Activated naive CD8-positive, alpha-beta T cell treated with anti-CD3 and anti-CD28 coated beads, Interleukin-2, amount 50 U/mL, for 24 hours (primary cell): ENCODE measurements at regions not wholly inside any gene's neighbourhood (a gene's known extent, or its start where the extent isn't known, plus 50 kb on each side); places are given as distances from the start of the nearest gene placed in this dataset.

Experiments used
- ATAC-seq: fragments of 150-1000 bp; cut with Tn5 transposase; one replicate; pipeline ENCODE4 v1.10.0; 2021
- DNase-seq: peaks from one replicate; pipeline ENCODE4 v3.0.0; 2021
- H3K27ac Mint-ChIP-seq: one replicate; pipeline ENCODE4 v1.8.0; 2021; ENCODE audit warnings: mild to moderate bottlenecking, mixed read lengths
- H3K27me3 Mint-ChIP-seq: one replicate; pipeline ENCODE4 v1.8.0; 2021; ENCODE audit warnings: mixed read lengths
- H3K36me3 Mint-ChIP-seq: one replicate; pipeline ENCODE4 v1.8.0; 2021; ENCODE audit warnings: low read depth, mixed read lengths
- H3K4me1 Mint-ChIP-seq: one replicate; pipeline ENCODE4 v1.8.0; 2021; ENCODE audit warnings: mixed read lengths
- H3K4me3 Mint-ChIP-seq: one replicate; pipeline ENCODE4 v1.8.0; 2021; ENCODE audit warnings: mild to moderate bottlenecking, moderate library complexity, mixed read lengths
- H3K9me3 Mint-ChIP-seq: one replicate; pipeline ENCODE4 v1.8.0; 2021; ENCODE audit warnings: mixed read lengths

- no peak for ATAC-seq
- Mint-ChIP-seq H3K9me3 (no peaks in the 10 kb centered on the region), H3K4me3 (no peak overlapping the region), H3K27ac (no peak overlapping the region), H3K4me1 (no peaks in the 10 kb centered on the region), H3K27me3 (no peaks in the 10 kb centered on the region), H3K36me3 (no peaks in the 10 kb centered on the region)
- DNase-seq, result no peak
These were observed 88.0 kb upstream of the EFEMP1 start for GRCh38 chr2:56011624-56012023.

GRCh38 chr2:56012221-56012765 is 88.7 kb upstream of the EFEMP1 start:
- Mint-ChIP-seq H3K9me3 (no peaks in the 10 kb centered on the region), H3K27me3 (no peaks in the 10 kb centered on the region), H3K36me3 (no peaks in the 10 kb centered on the region), H3K4me3 (no peak overlapping the region), H3K27ac (no peak overlapping the region), H3K4me1 (no peaks in the 10 kb centered on the region)
- DNase-seq (no peak), ATAC-seq (no peak)

DNA sequence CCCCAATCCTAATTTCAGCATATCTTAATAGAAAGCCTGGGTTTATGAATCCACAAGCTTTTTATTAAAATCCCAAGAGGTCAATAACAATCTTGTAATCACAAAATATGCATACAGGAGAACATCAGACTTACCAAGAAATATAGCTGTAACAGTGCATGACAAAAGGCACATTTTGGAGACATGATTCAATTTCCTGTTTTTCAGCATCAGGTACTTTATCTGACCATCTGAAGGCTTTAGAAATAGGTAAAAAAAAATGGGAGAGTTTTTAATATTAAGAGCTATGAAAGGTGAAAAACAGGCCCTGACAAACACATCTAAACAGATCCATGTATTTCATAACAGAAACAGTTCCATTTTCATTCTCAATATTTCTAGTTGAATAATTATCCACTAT is 89.9 kb upstream of the EFEMP1 start:
- DNase-seq (no peak), ATAC-seq (no peak)
- no peaks in the 10 kb centered on the region for H3K27me3 Mint-ChIP-seq
- H3K4me1 Mint-ChIP-seq, result no peaks in the 10 kb centered on the region
- H3K9me3 Mint-ChIP-seq, result no peaks in the 10 kb centered on the region
- H3K27ac Mint-ChIP-seq, result no peak overlapping the region
- no peaks in the 10 kb centered on the region for H3K36me3 Mint-ChIP-seq
- no peak overlapping the region for H3K4me3 Mint-ChIP-seq

DNA sequence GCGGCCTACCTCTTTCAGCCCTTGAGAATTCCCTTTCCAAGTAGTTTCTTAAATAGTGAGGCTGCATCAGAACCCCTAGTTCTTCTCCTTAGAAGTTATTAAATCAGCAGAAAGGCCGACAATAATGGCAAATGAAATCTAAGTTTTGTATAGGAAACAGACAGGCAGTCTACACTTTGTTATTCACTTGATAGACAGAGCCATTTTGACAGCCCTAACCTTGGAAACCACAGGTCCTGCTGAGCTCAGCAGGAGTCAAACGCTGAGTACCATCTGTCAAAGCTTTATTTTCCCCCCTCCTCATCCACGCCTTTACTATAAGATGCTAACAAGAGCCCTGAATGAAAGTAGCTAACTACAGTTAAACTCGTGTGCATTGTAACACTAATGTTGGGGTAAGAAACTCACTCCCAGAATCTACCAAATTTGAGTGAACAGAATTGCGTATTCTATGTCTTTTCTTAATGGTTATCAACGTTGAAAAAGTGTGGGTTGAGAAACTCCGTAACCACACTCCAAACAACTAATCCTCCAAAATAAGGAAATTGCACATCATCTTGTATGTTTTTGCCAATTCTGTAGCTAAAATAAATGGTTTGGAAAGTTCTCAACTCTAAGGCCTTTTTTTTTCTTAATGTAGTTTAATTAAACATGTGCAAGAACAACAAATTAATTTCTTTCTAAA is 90.6 kb upstream of the EFEMP1 start:
- DNase-seq (no peak), ATAC-seq (no peak)
- Mint-ChIP-seq H3K27ac (no peak overlapping the region), H3K27me3 (no peaks in the 10 kb centered on the region), H3K9me3 (no peaks in the 10 kb centered on the region), H3K4me3 (no peak overlapping the region), H3K36me3 (no peaks in the 10 kb centered on the region), H3K4me1 (no peaks in the 10 kb centered on the region)

DNA sequence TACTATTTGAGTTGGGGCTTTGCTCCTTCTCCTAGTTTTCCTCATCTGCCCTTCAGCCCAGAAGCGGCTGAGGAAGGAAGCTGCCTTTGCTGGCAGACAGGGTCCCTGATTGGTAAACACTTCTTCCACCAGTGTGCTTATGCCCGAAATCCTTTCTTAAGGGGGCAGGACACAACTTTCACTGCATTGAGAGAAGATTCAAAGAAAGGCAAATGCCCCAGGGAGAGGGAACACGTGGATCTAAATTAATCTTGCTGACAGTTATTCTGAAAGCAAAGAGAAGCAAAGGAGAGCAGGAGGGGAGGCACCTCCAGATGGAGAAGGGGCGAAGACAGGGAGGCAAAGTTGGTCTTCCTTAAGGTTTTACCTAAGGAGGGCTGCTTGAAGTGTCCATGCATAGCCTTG is 92.1 kb upstream of the EFEMP1 start:
- ATAC-seq (no peak), DNase-seq (no peak)
- H3K27me3 Mint-ChIP-seq, result no peaks in the 10 kb centered on the region
- no peaks in the 10 kb centered on the region for H3K4me1 Mint-ChIP-seq
- H3K9me3 Mint-ChIP-seq, result no peaks in the 10 kb centered on the region
- H3K4me3 Mint-ChIP-seq, result no peak overlapping the region
- H3K27ac Mint-ChIP-seq, result no peak overlapping the region
- no peaks in the 10 kb centered on the region for H3K36me3 Mint-ChIP-seq

GRCh38 chr2:56017784-56018183 is 94.2 kb upstream of the EFEMP1 start:
- ATAC-seq (no peak), DNase-seq (no peak)
- no peaks in the 10 kb centered on the region for H3K9me3 Mint-ChIP-seq
- H3K27me3 Mint-ChIP-seq, result no peaks in the 10 kb centered on the region
- H3K27ac Mint-ChIP-seq, result no peak overlapping the region
- H3K4me1 Mint-ChIP-seq, result no peaks in the 10 kb centered on the region
- no peaks in the 10 kb centered on the region for H3K36me3 Mint-ChIP-seq
- no peak overlapping the region for H3K4me3 Mint-ChIP-seq

DNA sequence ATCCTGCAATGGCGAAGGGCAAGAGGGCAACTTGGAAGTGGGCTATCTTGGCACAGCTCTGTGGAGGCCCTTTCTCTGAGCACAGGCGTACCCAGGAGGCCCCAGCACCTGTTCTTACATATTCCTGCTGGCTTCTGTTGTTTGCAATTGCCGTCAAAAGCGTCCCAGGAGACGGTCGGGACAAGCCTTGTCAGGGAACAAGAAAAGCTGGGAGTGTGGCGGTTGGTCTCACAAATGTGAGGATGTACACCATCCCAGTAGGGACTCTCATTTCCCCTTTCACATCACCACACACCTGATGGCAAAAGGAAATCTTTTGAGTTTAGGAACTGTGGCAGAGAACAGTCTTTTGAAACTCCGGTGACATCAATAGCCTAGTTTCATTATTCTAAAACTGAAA is 94.7 kb upstream of the EFEMP1 start:
- no peak for DNase-seq
- H3K36me3 Mint-ChIP-seq, result no peaks in the 10 kb centered on the region
- no peak overlapping the region for H3K4me3 Mint-ChIP-seq
- no peak for ATAC-seq
- no peaks in the 10 kb centered on the region for H3K4me1 Mint-ChIP-seq
- H3K9me3 Mint-ChIP-seq, result no peaks in the 10 kb centered on the region
- no peak overlapping the region for H3K27ac Mint-ChIP-seq
- no peaks in the 10 kb centered on the region for H3K27me3 Mint-ChIP-seq

DNA sequence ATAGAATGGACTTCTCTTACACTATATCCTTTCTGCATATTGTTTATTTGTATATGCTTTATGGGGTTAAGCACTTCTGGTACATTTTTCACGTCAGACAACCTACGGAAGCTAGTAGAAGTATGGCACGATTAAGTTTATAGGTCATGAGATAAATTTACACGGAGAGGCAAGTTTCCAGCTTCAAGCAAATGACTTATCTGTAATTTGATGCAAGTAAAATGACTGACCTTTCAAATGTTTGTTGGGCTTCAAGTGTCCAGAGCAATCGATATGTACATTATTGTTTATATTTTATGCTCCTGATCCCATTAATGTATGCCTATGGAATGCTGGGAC is 97.5 kb upstream of the EFEMP1 start:
- Mint-ChIP-seq H3K4me3 (no peak overlapping the region), H3K4me1 (no peaks in the 10 kb centered on the region), H3K9me3 (no peaks in the 10 kb centered on the region), H3K27me3 (no peaks in the 10 kb centered on the region), H3K36me3 (no peaks in the 10 kb centered on the region), H3K27ac (no peak overlapping the region)
- ATAC-seq, result no peak
- no peak for DNase-seq

GRCh38 chr2:56021579-56021978 is 98.0 kb upstream of the EFEMP1 start:
- no peak overlapping the region for H3K27ac Mint-ChIP-seq
- DNase-seq (no peak), ATAC-seq (no peak)
- H3K4me1 Mint-ChIP-seq, result no peaks in the 10 kb centered on the region
- no peak overlapping the region for H3K4me3 Mint-ChIP-seq
- no peaks in the 10 kb centered on the region for H3K36me3 Mint-ChIP-seq
- H3K9me3 Mint-ChIP-seq, result no peaks in the 10 kb centered on the region
- no peaks in the 10 kb centered on the region for H3K27me3 Mint-ChIP-seq

- H3K9me3 Mint-ChIP-seq, result no peaks in the 10 kb centered on the region
- no peak overlapping the region for H3K27ac Mint-ChIP-seq
- H3K27me3 Mint-ChIP-seq, result no peaks in the 10 kb centered on the region
- no peak for DNase-seq
- H3K36me3 Mint-ChIP-seq, result no peaks in the 10 kb centered on the region
- H3K4me3 Mint-ChIP-seq, result no peak overlapping the region
- H3K4me1 Mint-ChIP-seq, result no peaks in the 10 kb centered on the region
- ATAC-seq, result no peak
These were observed 102.0 kb upstream of the EFEMP1 start for GRCh38 chr2:56025469-56026193.

DNA sequence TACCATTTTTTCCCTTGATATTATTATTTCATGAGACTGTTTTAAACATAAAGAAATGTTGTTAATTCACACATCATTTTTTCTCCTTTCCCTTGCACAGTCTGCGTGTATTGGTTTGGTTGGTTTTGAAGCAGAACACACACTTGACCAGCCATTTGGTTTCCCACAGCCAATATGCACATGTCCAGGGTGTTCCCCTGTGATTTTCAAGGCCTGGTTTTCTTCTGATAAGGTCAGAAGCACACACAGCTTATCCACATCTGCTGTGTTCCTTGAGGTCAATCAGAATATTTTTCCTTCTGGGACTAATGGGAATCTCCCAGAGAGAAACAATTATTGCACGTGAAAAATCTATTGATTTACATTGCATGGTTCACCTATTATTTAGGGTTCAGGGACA is 103.2 kb upstream of the EFEMP1 start:
- H3K36me3 Mint-ChIP-seq, result no peaks in the 10 kb centered on the region
- no peaks in the 10 kb centered on the region for H3K4me1 Mint-ChIP-seq
- no peak overlapping the region for H3K27ac Mint-ChIP-seq
- no peaks in the 10 kb centered on the region for H3K27me3 Mint-ChIP-seq
- DNase-seq (no peak), ATAC-seq (no peak)
- no peaks in the 10 kb centered on the region for H3K9me3 Mint-ChIP-seq
- H3K4me3 Mint-ChIP-seq, result no peak overlapping the region

DNA sequence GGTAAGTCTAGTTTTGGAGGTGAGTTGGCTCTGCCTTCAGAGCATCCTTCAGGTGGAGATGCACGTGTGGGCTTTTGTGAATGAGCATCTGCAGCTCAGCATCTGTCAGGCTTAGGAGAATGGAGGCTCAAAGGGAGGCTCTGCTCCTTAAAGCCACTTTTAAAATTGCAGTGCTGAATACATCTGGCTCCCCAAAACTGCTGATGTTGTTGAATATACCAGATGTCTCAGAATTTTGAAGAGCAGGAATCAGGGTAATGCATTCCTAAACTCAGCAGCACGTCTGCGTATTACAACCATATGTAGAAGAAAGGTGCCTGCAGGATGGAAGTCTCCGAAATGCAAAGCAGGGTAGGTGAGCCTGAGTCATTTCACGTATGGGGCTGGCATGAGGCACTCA is 106.5 kb upstream of the EFEMP1 start:
- no peak overlapping the region for H3K4me3 Mint-ChIP-seq
- no peak overlapping the region for H3K27ac Mint-ChIP-seq
- no peak for DNase-seq
- no peak for ATAC-seq
- H3K36me3 Mint-ChIP-seq, result no peaks in the 10 kb centered on the region
- no peaks in the 10 kb centered on the region for H3K27me3 Mint-ChIP-seq
- no peaks in the 10 kb centered on the region for H3K9me3 Mint-ChIP-seq
- no peaks in the 10 kb centered on the region for H3K4me1 Mint-ChIP-seq

DNA sequence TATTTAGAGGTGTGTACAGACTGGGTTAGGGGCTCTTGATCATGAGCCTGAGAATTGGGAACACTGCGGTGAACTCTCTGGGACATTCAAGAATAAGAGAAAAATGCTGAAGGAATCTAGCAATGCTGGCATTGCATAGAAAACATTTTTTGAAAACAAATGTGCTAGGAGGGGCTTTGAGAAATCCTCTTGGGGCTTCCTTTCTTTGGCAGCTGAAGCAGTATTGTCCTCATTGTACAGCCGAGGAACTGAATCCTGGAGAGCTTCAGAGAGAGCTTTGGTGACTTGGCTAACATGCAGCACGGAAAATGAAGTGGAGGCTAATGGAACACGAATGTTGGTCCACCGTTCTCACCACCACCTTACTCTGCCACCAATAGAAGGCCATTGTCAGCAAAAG is 107.3 kb upstream of the EFEMP1 start:
- Mint-ChIP-seq H3K27me3 (no peaks in the 10 kb centered on the region), H3K36me3 (no peaks in the 10 kb centered on the region), H3K4me3 (no peak overlapping the region), H3K4me1 (no peaks in the 10 kb centered on the region), H3K9me3 (no peaks in the 10 kb centered on the region), H3K27ac (no peak overlapping the region)
- no peak for DNase-seq
- ATAC-seq, result no peak

GRCh38 chr2:56034258-56034657 is 110.7 kb upstream of the EFEMP1 start:
- H3K27me3 Mint-ChIP-seq, result no peaks in the 10 kb centered on the region
- H3K4me1 Mint-ChIP-seq, result no peaks in the 10 kb centered on the region
- no peaks in the 10 kb centered on the region for H3K9me3 Mint-ChIP-seq
- no peak overlapping the region for H3K27ac Mint-ChIP-seq
- H3K4me3 Mint-ChIP-seq, result no peak overlapping the region
- no peak for ATAC-seq
- H3K36me3 Mint-ChIP-seq, result no peaks in the 10 kb centered on the region
- DNase-seq, result no peak

- no peak overlapping the region for H3K4me3 Mint-ChIP-seq
- no peak for DNase-seq
- H3K27me3 Mint-ChIP-seq, result peaks cover 3% of the 10 kb centered on the region
- no peak for ATAC-seq
- no peaks in the 10 kb centered on the region for H3K36me3 Mint-ChIP-seq
- no peaks in the 10 kb centered on the region for H3K9me3 Mint-ChIP-seq
- H3K4me1 Mint-ChIP-seq, result no peaks in the 10 kb centered on the region
- H3K27ac Mint-ChIP-seq, result no peak overlapping the region
These were observed 116.6 kb upstream of the EFEMP1 start for GRCh38 chr2:56040189-56040588.
